ENCODE measurements at regions not wholly inside any gene's neighbourhood (a gene's known extent, or its start where the extent isn't known, plus 50 kb on each side); places are given as distances from the start of the nearest gene placed in this dataset.

- DNase-seq (ENCODE audit: low read depth in 1 of 2, low spot score in 1 of 2), result no peak
- H3K27me3 ChIP-seq (ENCODE audit: insufficient read depth, poor library complexity, severe bottlenecking), result no peaks in the 10 kb centered on the region
- no peak overlapping the region for H3K4me3 ChIP-seq (replicated peaks; ENCODE audit: insufficient read depth, low read length)
- no peak for TF ChIP-seq POLR2AphosphoS5 (IDR thresholded peaks at IDR 0.05; ENCODE audit: low read depth)
- TF ChIP-seq GABPA (IDR thresholded peaks at IDR 0.05; ENCODE audit: low read depth), result no peak
- no peak for TF ChIP-seq SPI1 (IDR thresholded peaks at IDR 0.05; ENCODE audit: borderline replicate concordance, low read depth)
- TF ChIP-seq, protein P1, sequence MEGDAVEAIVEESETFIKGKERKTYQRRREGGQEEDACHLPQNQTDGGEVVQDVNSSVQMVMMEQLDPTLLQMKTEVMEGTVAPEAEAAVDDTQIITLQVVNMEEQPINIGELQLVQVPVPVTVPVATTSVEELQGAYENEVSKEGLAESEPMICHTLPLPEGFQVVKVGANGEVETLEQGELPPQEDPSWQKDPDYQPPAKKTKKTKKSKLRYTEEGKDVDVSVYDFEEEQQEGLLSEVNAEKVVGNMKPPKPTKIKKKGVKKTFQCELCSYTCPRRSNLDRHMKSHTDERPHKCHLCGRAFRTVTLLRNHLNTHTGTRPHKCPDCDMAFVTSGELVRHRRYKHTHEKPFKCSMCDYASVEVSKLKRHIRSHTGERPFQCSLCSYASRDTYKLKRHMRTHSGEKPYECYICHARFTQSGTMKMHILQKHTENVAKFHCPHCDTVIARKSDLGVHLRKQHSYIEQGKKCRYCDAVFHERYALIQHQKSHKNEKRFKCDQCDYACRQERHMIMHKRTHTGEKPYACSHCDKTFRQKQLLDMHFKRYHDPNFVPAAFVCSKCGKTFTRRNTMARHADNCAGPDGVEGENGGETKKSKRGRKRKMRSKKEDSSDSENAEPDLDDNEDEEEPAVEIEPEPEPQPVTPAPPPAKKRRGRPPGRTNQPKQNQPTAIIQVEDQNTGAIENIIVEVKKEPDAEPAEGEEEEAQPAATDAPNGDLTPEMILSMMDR (IDR thresholded peaks at IDR 0.05; ENCODE audit: insufficient read depth, low read length), result no peak
- TF ChIP-seq, protein P2, sequence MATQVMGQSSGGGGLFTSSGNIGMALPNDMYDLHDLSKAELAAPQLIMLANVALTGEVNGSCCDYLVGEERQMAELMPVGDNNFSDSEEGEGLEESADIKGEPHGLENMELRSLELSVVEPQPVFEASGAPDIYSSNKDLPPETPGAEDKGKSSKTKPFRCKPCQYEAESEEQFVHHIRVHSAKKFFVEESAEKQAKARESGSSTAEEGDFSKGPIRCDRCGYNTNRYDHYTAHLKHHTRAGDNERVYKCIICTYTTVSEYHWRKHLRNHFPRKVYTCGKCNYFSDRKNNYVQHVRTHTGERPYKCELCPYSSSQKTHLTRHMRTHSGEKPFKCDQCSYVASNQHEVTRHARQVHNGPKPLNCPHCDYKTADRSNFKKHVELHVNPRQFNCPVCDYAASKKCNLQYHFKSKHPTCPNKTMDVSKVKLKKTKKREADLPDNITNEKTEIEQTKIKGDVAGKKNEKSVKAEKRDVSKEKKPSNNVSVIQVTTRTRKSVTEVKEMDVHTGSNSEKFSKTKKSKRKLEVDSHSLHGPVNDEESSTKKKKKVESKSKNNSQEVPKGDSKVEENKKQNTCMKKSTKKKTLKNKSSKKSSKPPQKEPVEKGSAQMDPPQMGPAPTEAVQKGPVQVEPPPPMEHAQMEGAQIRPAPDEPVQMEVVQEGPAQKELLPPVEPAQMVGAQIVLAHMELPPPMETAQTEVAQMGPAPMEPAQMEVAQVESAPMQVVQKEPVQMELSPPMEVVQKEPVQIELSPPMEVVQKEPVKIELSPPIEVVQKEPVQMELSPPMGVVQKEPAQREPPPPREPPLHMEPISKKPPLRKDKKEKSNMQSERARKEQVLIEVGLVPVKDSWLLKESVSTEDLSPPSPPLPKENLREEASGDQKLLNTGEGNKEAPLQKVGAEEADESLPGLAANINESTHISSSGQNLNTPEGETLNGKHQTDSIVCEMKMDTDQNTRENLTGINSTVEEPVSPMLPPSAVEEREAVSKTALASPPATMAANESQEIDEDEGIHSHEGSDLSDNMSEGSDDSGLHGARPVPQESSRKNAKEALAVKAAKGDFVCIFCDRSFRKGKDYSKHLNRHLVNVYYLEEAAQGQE (IDR thresholded peaks at IDR 0.05; ENCODE audit: insufficient replicate concordance, low read depth), result no peak
- H3K27ac ChIP-seq (replicated peaks), result no peak overlapping the region
Observed at GRCh38 chr3:191912616-191913204, 451.7 kb downstream of the PYDC2 start.

- TF ChIP-seq SPI1 (IDR thresholded peaks at IDR 0.05; ENCODE audit: borderline replicate concordance, low read depth), result no peak
- no peak for TF ChIP-seq GABPA (IDR thresholded peaks at IDR 0.05; ENCODE audit: low read depth)
- no peak for TF ChIP-seq POLR2AphosphoS5 (IDR thresholded peaks at IDR 0.05; ENCODE audit: low read depth)
- TF ChIP-seq, protein P1 (IDR thresholded peaks at IDR 0.05; ENCODE audit: insufficient read depth, low read length), result no peak
- TF ChIP-seq, protein P2 (IDR thresholded peaks at IDR 0.05; ENCODE audit: insufficient replicate concordance, low read depth), result no peak
- no peak overlapping the region for H3K4me3 ChIP-seq (replicated peaks; ENCODE audit: insufficient read depth, low read length)
- H3K27ac ChIP-seq (replicated peaks), result no peak overlapping the region
- no peak for DNase-seq (ENCODE audit: low read depth in 1 of 2, low spot score in 1 of 2)
- H3K27me3 ChIP-seq (ENCODE audit: insufficient read depth, poor library complexity, severe bottlenecking), result no peaks in the 10 kb centered on the region
Observed at GRCh38 chr3:191915712-191916111, 454.7 kb downstream of the PYDC2 start.

- Histone ChIP-seq H3K27me3 (ENCODE audit: insufficient read depth, poor library complexity, severe bottlenecking) (no peaks in the 10 kb centered on the region), H3K4me3 (replicated peaks; ENCODE audit: insufficient read depth, low read length) (no peak overlapping the region), H3K27ac (replicated peaks) (no peak overlapping the region)
- TF ChIP-seq GABPA (IDR thresholded peaks at IDR 0.05; ENCODE audit: low read depth), result no peak
- no peak for TF ChIP-seq SPI1 (IDR thresholded peaks at IDR 0.05; ENCODE audit: borderline replicate concordance, low read depth)
- TF ChIP-seq, protein P1 (IDR thresholded peaks at IDR 0.05; ENCODE audit: insufficient read depth, low read length), result no peak
- TF ChIP-seq, protein P2 (IDR thresholded peaks at IDR 0.05; ENCODE audit: insufficient replicate concordance, low read depth), result no peak
- no peak for TF ChIP-seq POLR2AphosphoS5 (IDR thresholded peaks at IDR 0.05; ENCODE audit: low read depth)
- no peak for DNase-seq (ENCODE audit: low read depth in 1 of 2, low spot score in 1 of 2)
Observed at GRCh38 chr3:191919491-191920026, 458.6 kb downstream of the PYDC2 start.
